Hindlimb muscle (tissue), 1 donor: ENCODE measurements at regions not wholly inside any gene's neighbourhood (a gene's known extent, or its start where the extent isn't known, plus 50 kb on each side); places are given as distances from the start of the nearest gene placed in this dataset.
"Not testable (repeated sequence)": the region's sequence is repeated elsewhere in the genome, so short reads cannot be mapped to it uniquely, and the experiment has no call there.

ENCODE experiments used
- DNase-seq: peaks from one replicate; pipeline ENCODE4 v3.0.0-alpha.2; 2013

- DNase-seq = no peak
Observed at GRCh38 chr16:26809461-26809860, 257.3 kb upstream of the C16orf82 start.

DNA sequence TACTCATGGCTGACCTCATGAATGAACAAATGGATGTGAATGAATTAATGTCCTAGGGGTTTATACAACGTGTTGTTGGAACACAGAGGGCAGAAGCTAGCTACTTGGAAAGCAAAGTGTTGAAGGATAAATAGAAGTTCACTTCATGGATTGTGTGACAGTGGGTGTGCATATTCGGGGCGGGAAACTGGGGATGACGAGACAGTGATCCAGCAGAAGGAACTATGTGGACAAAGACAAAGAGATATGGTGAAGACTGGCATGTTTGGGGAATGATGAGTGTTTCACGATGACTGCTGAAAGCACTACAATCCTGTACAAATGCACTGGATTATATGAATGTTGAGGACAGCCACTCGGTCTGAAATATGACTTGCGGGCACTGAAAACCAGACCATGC is 250.5 kb upstream of the C16orf82 start:
- no peak for DNase-seq

- no peak for DNase-seq
Observed at GRCh38 chr16:26816885-26817571, 249.7 kb upstream of the C16orf82 start.

DNA sequence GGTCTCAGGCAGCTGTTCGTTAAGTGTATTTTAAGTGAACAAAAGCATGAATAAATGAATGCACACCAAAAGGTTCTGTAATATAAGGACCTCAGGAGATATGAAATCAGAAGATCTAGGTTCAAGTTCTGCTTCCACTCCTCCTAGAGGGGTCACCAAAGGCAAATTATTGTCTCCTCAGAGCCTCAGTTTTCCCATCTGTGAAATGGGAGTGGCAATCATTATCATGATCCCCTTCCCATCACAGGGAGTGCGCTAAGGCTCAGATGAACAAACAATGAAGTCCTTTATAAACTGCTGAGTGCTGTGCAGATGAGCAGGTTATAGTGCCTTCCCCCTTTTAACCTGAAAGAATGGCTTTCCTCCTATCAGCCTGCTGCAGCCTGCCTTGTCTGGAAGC is 248.3 kb upstream of the C16orf82 start:
- no peak for DNase-seq

- no peak for DNase-seq
Observed at GRCh38 chr16:26824469-26824868, 242.3 kb upstream of the C16orf82 start.

DNA sequence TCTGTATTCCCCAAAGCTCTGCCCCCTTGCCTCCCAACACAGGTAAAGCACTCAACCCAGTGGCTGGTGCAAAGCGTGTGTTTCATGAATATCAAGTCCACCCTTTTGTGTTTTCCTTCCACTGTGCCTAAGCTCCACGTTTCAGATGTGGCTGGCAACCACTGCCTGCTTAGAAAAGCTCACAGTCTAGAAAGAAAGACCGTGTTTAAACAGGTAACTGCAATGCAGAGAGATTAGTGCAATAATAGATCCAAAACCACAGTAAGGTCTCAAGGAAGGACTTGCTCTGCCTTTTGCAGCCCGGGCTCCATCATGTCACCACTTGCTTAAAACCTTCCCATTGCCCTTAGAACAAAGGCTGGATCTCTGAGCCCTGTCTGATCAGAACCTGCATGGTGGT is 240.2 kb upstream of the C16orf82 start:
- DNase-seq = no peak

DNA sequence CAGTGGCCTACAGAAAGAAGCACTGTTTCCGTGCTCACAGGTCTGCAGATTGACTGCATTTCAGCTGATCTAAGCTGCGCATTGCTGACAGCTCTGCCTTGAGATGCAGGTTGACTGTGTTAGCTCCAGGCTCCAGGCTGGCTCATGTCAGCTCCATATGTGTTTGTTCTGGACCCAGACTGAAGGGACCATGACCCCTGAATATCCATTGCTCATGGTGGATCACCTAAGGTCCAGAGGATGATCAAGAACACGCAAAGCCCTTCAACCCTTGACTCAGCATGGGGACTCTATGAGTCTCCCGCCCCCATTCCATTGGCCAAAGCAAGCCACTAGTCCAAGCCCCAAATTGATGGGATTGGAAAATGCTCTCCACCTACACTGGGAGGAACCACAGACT is 239.3 kb upstream of the C16orf82 start:
- DNase-seq = no peak

DNA sequence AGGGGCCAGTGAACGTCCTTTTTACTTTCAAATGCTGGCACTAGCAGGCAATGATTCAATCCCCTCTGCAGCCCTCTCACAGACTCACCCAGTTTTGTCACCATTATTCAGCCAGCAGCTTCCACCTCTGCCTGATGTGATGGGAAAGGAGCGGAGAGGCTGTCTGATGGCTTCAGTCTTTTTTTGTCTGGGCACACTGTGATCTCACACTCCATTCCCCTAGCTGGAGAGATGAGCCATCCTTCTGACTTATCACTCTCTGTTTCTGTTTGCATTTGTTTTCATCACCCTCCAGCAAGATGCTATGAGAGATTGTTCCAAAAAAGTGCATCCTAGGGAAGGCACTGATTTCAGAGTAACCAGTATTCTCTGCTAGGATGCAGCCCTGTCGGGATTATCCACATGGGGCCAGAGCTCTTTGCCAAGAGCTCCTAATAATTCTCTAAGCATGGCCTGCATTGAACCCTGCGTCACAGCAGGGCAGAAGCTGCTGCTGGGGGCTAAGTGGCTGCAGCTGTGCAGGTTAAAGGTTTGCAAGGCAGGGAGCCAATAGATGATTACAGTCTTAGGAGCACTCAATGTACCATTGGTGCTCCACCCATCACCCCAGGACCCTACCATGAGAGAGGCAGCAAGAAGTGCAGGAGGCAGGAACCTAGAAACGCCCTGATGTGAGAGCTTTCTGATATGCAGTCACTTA is 236.1 kb upstream of the C16orf82 start:
- DNase-seq = no peak

DNA sequence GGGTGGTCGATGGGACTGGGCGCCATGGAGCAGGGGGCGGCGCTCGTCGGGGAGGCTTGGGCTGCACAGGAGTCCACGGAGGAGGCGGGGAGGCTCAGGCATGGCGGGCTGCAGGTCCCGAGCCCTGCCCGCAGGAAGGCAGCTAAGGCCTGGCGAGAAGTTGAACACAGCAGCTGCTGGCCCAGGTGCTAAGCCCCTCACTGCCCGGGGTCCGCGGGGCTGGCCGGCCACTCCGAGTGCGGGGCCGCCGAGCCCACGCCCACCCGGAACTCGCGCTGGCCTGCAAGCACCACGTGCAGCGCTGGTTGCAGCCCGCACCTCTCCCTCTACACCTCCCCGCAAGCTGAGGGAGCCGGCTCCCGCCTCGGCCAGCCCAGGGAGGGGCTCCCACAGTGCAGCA is 230.6 kb upstream of the C16orf82 start:
- not testable (repeated sequence) for DNase-seq

- DNase-seq = no peak
Observed at GRCh38 chr16:26838931-26839330, 227.8 kb upstream of the C16orf82 start.

DNA sequence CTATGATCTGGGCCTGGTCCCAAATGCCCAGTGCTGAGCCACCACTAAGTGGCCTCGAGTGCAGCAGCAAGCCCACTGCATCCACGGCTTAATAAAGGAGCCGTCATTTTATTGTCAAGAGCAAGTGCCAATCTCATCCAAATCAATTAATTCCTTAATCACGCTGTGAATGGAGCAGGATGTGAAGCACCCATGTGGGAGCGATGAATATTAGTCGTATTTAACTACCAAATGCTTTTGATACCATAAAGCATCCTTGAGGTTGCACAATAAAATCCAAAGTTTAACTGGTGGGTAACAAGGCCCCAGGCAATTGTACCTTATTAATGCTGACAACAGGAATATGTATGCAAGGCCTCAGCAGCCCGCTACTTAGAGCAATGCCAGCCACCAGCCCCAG is 226.0 kb upstream of the C16orf82 start:
- DNase-seq = no peak

DNA sequence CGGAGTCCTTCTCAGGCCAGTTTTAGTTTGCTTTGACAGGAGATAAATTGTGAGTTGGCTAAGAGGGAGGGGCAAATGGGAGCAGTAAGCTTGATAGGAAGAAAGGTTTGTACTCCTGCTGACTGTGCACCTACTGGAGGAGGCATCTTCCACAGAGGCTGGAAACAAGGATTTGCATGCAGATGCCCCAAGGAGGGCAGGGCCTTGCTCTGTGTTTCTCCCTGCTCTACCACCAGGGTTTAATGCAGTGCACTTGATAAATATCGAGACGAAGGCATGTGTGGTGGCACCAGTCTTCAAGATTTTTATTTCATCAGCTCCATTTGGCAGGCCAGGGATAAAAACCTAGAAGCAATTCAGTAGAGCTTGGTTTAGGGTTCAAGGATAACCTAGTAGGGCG is 210.5 kb upstream of the C16orf82 start:
- DNase-seq = no peak

- DNase-seq = no peak
Observed at GRCh38 chr16:26856791-26857190, 209.9 kb upstream of the C16orf82 start.

DNA sequence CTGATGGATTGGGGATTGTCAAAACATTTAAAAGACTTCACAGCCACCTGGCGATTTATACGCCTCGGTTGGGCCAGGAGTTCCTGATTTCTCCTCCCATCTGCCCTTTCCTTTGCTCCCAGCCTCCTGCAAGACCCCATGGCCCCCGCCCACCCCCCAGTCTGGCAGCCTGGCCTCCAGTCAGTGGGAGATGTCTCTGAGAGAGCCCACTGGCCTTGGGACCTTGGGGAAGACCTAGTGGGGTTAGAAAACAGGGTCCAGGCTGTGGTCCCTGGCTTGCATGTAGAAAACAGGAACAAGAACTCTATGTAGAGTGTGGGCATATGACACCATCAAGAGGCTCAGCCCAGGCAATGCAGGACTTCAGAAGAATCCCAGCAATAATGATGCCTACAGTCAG is 209.4 kb upstream of the C16orf82 start:
- no peak for DNase-seq

DNA sequence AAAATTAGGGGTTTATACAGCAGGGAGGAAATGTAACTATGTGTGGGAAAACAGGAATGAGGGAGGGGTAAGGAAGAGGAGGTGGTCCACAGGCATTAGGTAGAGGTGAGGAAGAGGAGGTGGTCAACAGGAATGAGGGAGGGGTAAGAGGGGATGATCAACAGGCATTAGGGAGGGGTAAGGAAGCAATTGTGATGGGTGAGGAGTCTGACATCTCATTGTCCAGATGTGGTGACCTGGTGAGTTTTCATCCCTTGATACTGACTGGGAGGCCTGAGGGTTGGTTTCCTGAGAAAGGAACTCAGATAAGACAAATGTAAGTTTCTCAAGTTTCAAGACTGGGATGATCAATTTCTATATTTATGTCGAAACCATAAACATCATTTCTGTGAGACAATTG is 206.2 kb upstream of the C16orf82 start:
- DNase-seq = no peak

- DNase-seq = no peak
Observed at GRCh38 chr16:26863931-26864330, 202.8 kb upstream of the C16orf82 start.

DNA sequence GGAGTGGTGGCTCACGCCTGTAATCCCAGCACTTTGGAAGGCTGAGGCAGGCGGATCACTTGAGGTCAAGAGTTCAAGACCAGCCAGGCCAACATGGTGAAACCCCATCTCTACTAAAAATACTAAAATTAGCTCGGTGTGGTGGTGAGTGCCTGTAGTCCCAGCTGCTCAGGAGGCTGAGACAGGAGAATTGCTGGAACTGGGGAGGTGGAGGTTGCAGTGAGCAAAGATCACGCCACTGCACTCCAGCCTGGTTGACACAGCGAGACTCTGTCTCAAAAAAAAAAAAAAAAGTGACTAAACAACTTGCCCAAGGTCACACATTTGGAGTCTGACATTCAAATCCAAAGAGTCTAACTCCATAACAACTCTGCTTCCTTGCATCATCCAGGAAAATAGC is 192.4 kb upstream of the C16orf82 start:
- not testable (repeated sequence) for DNase-seq

GRCh38 chr16:26877421-26877820 is 189.3 kb upstream of the C16orf82 start:
- DNase-seq = no peak

DNA sequence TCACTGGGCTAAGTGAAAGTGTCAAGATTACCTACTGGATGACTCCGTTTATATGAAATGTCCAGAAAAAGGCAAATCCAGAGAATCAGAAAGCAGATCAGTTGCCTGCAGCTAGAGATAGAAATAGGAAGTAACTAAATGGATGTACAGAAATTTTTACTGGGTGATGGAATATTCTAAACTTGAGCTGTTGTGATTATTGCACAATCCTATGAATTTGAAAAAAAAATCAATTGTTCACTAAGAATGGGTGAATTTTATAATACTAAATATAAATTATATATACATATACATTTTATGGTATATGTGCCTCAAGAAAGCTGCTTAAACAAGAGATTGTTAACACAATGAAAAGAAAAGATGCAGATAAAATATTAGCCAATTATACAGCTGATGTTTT is 181.1 kb upstream of the C16orf82 start:
- DNase-seq = no peak

- DNase-seq = no peak
Observed at GRCh38 chr16:26889740-26890139, 177.0 kb upstream of the C16orf82 start.

DNA sequence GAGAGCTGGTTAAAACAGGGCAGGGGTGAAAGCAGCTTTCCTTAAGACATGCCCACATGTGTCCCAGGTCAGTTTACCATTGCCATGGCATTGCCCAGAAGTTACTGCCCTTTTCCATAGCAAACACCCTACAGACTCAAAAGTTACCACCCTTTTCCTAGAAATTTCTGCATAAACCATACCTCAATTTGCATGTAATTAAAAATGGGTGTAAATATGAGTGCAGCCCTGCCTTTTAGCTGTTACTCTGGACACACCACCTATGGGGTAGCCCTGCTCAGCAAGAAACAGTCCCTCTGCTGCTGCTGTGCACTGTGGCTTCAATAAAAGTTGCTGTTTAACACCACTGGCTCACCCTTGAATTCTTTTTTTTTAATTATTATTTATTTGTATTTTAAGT is 168.5 kb upstream of the C16orf82 start:
- no peak for DNase-seq

DNA sequence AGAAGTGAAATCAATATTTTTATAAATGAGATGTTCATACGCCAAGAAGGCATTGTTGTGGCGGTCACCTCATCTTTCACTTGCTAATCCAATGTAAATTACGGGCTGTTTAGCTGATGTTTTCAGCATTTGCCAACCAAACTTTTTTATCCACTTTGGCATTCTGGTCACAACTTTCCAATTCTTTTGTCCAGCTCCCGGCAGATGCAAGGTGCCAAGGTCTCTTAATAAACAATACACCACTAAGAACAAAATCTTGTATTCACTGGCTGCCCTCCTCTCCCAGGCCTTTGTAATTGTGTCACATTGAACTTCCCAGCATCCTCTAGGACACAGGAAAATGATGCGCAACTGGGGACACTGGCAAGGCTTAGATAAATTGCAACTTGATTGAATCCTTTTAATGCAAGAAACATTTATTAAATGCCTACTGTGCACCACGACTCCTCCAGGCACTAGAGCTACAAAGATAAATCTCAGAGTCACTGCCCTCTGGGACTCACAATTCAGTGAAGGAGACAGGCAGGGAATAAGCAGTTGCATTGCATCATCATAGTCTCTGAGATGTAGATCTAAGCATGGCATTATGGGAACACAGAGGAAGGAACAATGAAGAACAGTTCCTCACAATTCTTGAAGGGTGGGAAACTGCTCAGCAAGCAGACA is 165.4 kb upstream of the C16orf82 start:
- DNase-seq = no peak

DNA sequence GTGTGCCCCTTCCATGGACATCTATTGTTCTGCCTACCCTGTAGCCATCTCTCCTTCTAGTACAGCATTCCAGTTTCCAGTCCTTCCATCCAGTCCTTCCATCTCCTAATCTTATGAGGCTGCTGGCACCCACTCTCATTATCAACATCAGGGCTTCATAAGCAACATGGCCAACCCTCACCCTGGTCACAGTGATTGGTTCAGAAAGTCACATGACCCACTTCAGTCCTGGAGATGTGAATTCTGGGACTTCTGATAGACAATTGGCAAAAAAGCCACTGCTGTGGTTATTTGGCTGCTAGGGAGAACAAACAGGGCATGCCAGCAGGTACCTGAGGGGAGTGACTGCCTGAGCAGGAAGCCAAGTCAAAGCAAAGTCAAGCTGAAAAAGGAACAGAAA is 164.7 kb upstream of the C16orf82 start:
- DNase-seq = no peak

- no peak for DNase-seq
Observed at GRCh38 chr16:26905336-26905735, 161.4 kb upstream of the C16orf82 start.
